ENCODE measurements at regions not wholly inside any gene's neighbourhood (a gene's known extent, or its start where the extent isn't known, plus 50 kb on each side); places are given as distances from the start of the nearest gene placed in this dataset.

DNA sequence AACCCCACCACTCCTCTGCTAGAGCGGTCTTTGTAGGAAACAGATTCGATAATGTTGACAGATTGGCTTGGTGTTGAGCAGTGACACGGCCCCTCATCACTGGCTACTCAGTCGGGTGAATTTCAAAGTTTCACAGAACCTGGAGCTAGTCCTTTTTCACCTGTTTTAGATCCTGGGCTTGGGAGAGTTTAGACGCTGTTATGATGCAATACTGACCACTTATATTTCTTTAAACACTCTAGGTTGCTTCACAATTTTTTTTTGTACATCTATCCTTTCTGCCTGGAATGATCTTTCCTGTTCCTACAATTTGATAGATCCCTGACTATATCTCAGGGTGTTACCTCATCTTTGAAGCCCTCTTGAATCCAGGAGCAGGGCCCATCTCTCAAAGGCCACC lies 97.1 kb upstream of the ATP10A start:
- no peak overlapping the region for H3K27ac ChIP-seq (ENCODE audit: low read depth, low read length)
- H3K4me1 ChIP-seq (ENCODE audit: control insufficient read depth in 3 of 3, insufficient read depth in 3 of 3, low read length in 3 of 3) = no peaks in the 10 kb centered on the region
- H3K36me3 ChIP-seq (ENCODE audit: control insufficient read depth in 3 of 3, insufficient read depth in 3 of 3, low read length in 3 of 3) = no peaks in the 10 kb centered on the region
- H3K9me3 ChIP-seq (ENCODE audit: control insufficient read depth in 3 of 3, low read length in 3 of 3) = no peaks in the 10 kb centered on the region
- no peak overlapping the region for H3K9ac ChIP-seq (ENCODE audit: low read depth in 1 of 3, low read length in 3 of 3)
- no peak overlapping the region for H3K4me3 ChIP-seq (ENCODE audit: low read length in 3 of 3)
- H3K27me3 ChIP-seq (ENCODE audit: control insufficient read depth in 3 of 3, insufficient read depth in 3 of 3, low read length in 3 of 3) = peaks cover 0 to 3% (median 3%) of the 10 kb centered on the region in 3 donors

- Histone ChIP-seq H3K4me3 (ENCODE audit: low read length in 3 of 3) (no peak overlapping the region), H3K27ac (ENCODE audit: low read depth, low read length) (no peak overlapping the region), H3K9ac (ENCODE audit: low read depth in 1 of 3, low read length in 3 of 3) (no peak overlapping the region), H3K36me3 (ENCODE audit: control insufficient read depth in 3 of 3, insufficient read depth in 3 of 3, low read length in 3 of 3) (no peaks in the 10 kb centered on the region), H3K9me3 (ENCODE audit: control insufficient read depth in 3 of 3, low read length in 3 of 3) (no peaks in the 10 kb centered on the region), H3K4me1 (ENCODE audit: control insufficient read depth in 3 of 3, insufficient read depth in 3 of 3, low read length in 3 of 3) (no peaks in the 10 kb centered on the region), H3K27me3 (ENCODE audit: control insufficient read depth in 3 of 3, insufficient read depth in 3 of 3, low read length in 3 of 3) (peaks cover 0 to 3% (median 3%) of the 10 kb centered on the region in 3 donors)
Measured at GRCh38 chr15:25959100-25959499, 96.0 kb upstream of the ATP10A start.

GRCh38 chr15:25955628-25956027 lies 92.5 kb upstream of the ATP10A start:
- no peaks in the 10 kb centered on the region for H3K4me1 ChIP-seq (ENCODE audit: control insufficient read depth in 3 of 3, insufficient read depth in 3 of 3, low read length in 3 of 3)
- H3K36me3 ChIP-seq (ENCODE audit: control insufficient read depth in 3 of 3, insufficient read depth in 3 of 3, low read length in 3 of 3) = no peaks in the 10 kb centered on the region
- no peaks in the 10 kb centered on the region for H3K9me3 ChIP-seq (ENCODE audit: control insufficient read depth in 3 of 3, low read length in 3 of 3)
- no peak overlapping the region for H3K27ac ChIP-seq (ENCODE audit: low read depth, low read length)
- no peak overlapping the region for H3K9ac ChIP-seq (ENCODE audit: low read depth in 1 of 3, low read length in 3 of 3)
- H3K27me3 ChIP-seq (ENCODE audit: control insufficient read depth in 3 of 3, insufficient read depth in 3 of 3, low read length in 3 of 3) = peaks cover 0 to 3% (median 3%) of the 10 kb centered on the region in 3 donors
- H3K4me3 ChIP-seq (ENCODE audit: low read length in 3 of 3) = no peak overlapping the region

GRCh38 chr15:25954398-25954797 lies 91.3 kb upstream of the ATP10A start:
- Histone ChIP-seq H3K9me3 (ENCODE audit: control insufficient read depth in 3 of 3, low read length in 3 of 3) (no peaks in the 10 kb centered on the region), H3K4me1 (ENCODE audit: control insufficient read depth in 3 of 3, insufficient read depth in 3 of 3, low read length in 3 of 3) (no peaks in the 10 kb centered on the region), H3K36me3 (ENCODE audit: control insufficient read depth in 3 of 3, insufficient read depth in 3 of 3, low read length in 3 of 3) (no peaks in the 10 kb centered on the region), H3K9ac (ENCODE audit: low read depth in 1 of 3, low read length in 3 of 3) (no peak overlapping the region), H3K4me3 (ENCODE audit: low read length in 3 of 3) (no peak overlapping the region), H3K27ac (ENCODE audit: low read depth, low read length) (no peak overlapping the region), H3K27me3 (ENCODE audit: control insufficient read depth in 3 of 3, insufficient read depth in 3 of 3, low read length in 3 of 3) (peaks cover 0 to 3% (median 3%) of the 10 kb centered on the region in 3 donors)

- Histone ChIP-seq H3K4me1 (ENCODE audit: control insufficient read depth in 3 of 3, insufficient read depth in 3 of 3, low read length in 3 of 3) (no peaks in the 10 kb centered on the region), H3K9ac (ENCODE audit: low read depth in 1 of 3, low read length in 3 of 3) (no peak overlapping the region), H3K36me3 (ENCODE audit: control insufficient read depth in 3 of 3, insufficient read depth in 3 of 3, low read length in 3 of 3) (no peaks in the 10 kb centered on the region), H3K27me3 (ENCODE audit: control insufficient read depth in 3 of 3, insufficient read depth in 3 of 3, low read length in 3 of 3) (no peaks in the 10 kb centered on the region), H3K4me3 (ENCODE audit: low read length in 3 of 3) (no peak overlapping the region), H3K27ac (ENCODE audit: low read depth, low read length) (no peak overlapping the region), H3K9me3 (ENCODE audit: control insufficient read depth in 3 of 3, low read length in 3 of 3) (no peaks in the 10 kb centered on the region)
Measured at GRCh38 chr15:25950014-25950413, 86.9 kb upstream of the ATP10A start.

- H3K36me3 ChIP-seq (ENCODE audit: control insufficient read depth in 3 of 3, insufficient read depth in 3 of 3, low read length in 3 of 3) = no peaks in the 10 kb centered on the region
- H3K4me1 ChIP-seq (ENCODE audit: control insufficient read depth in 3 of 3, insufficient read depth in 3 of 3, low read length in 3 of 3) = no peaks in the 10 kb centered on the region
- H3K27me3 ChIP-seq (ENCODE audit: control insufficient read depth in 3 of 3, insufficient read depth in 3 of 3, low read length in 3 of 3) = no peaks in the 10 kb centered on the region
- H3K4me3 ChIP-seq (ENCODE audit: low read length in 3 of 3) = no peak overlapping the region
- H3K9me3 ChIP-seq (ENCODE audit: control insufficient read depth in 3 of 3, low read length in 3 of 3) = no peaks in the 10 kb centered on the region
- no peak overlapping the region for H3K27ac ChIP-seq (ENCODE audit: low read depth, low read length)
- H3K9ac ChIP-seq (ENCODE audit: low read depth in 1 of 3, low read length in 3 of 3) = no peak overlapping the region
Measured at GRCh38 chr15:25947323-25948314, 84.5 kb upstream of the ATP10A start.

GRCh38 chr15:25946241-25946805 lies 83.2 kb upstream of the ATP10A start:
- Histone ChIP-seq H3K4me1 (ENCODE audit: control insufficient read depth in 3 of 3, insufficient read depth in 3 of 3, low read length in 3 of 3) (no peaks in the 10 kb centered on the region), H3K36me3 (ENCODE audit: control insufficient read depth in 3 of 3, insufficient read depth in 3 of 3, low read length in 3 of 3) (no peaks in the 10 kb centered on the region), H3K9ac (ENCODE audit: low read depth in 1 of 3, low read length in 3 of 3) (no peak overlapping the region), H3K9me3 (ENCODE audit: control insufficient read depth in 3 of 3, low read length in 3 of 3) (no peaks in the 10 kb centered on the region), H3K27me3 (ENCODE audit: control insufficient read depth in 3 of 3, insufficient read depth in 3 of 3, low read length in 3 of 3) (no peaks in the 10 kb centered on the region), H3K4me3 (ENCODE audit: low read length in 3 of 3) (no peak overlapping the region), H3K27ac (ENCODE audit: low read depth, low read length) (no peak overlapping the region)

DNA sequence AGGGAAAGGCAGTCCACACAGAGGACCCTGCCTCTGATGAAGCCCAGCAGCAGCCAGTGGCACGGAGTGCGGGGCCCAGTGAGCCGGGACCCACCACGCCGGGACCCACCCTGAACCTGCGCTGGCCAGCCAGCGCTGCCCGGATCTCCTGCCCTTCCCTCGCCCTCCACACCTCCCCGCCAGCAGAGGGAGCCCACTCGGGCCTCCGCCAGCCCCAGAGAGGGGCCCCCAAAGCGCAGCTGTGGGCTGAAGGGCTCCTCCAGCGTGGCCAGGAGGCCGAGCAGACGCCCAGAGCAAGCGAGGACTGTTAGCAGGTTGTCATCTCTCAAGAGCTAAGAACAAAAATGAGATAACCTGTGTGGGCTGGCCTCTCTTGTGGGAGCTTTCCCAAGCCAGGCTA lies 81.3 kb upstream of the ATP10A start:
- Histone ChIP-seq H3K36me3 (ENCODE audit: control insufficient read depth in 3 of 3, insufficient read depth in 3 of 3, low read length in 3 of 3) (no peaks in the 10 kb centered on the region), H3K4me1 (ENCODE audit: control insufficient read depth in 3 of 3, insufficient read depth in 3 of 3, low read length in 3 of 3) (no peaks in the 10 kb centered on the region), H3K9ac (ENCODE audit: low read depth in 1 of 3, low read length in 3 of 3) (no peak overlapping the region), H3K27ac (ENCODE audit: low read depth, low read length) (no peak overlapping the region), H3K4me3 (ENCODE audit: low read length in 3 of 3) (no peak overlapping the region), H3K27me3 (ENCODE audit: control insufficient read depth in 3 of 3, insufficient read depth in 3 of 3, low read length in 3 of 3) (no peaks in the 10 kb centered on the region), H3K9me3 (ENCODE audit: control insufficient read depth in 3 of 3, low read length in 3 of 3) (no peaks in the 10 kb centered on the region)

DNA sequence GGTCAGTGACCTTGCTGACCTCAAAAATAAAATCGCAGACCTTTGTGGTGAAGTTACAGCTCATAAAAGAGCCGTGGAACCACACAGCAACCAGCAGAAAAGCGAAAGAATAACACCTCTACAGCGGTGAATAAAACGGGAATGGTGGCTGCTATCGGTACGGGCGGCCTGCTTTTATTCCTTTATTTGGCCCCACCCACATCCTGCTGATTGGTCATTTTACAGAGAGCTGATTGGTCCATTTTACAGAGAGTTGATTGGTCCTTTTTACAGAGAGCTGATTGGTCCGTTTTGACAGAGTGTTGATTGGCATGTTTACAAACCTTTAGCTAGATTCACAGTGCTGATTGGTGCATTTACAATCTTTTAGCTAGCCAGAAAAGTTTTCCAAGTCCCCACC lies 80.7 kb upstream of the ATP10A start:
- Histone ChIP-seq H3K27ac (ENCODE audit: low read depth, low read length) (no peak overlapping the region), H3K27me3 (ENCODE audit: control insufficient read depth in 3 of 3, insufficient read depth in 3 of 3, low read length in 3 of 3) (no peaks in the 10 kb centered on the region), H3K9ac (ENCODE audit: low read depth in 1 of 3, low read length in 3 of 3) (no peak overlapping the region), H3K4me1 (ENCODE audit: control insufficient read depth in 3 of 3, insufficient read depth in 3 of 3, low read length in 3 of 3) (no peaks in the 10 kb centered on the region), H3K9me3 (ENCODE audit: control insufficient read depth in 3 of 3, low read length in 3 of 3) (no peaks in the 10 kb centered on the region), H3K36me3 (ENCODE audit: control insufficient read depth in 3 of 3, insufficient read depth in 3 of 3, low read length in 3 of 3) (no peaks in the 10 kb centered on the region), H3K4me3 (ENCODE audit: low read length in 3 of 3) (no peak overlapping the region)

DNA sequence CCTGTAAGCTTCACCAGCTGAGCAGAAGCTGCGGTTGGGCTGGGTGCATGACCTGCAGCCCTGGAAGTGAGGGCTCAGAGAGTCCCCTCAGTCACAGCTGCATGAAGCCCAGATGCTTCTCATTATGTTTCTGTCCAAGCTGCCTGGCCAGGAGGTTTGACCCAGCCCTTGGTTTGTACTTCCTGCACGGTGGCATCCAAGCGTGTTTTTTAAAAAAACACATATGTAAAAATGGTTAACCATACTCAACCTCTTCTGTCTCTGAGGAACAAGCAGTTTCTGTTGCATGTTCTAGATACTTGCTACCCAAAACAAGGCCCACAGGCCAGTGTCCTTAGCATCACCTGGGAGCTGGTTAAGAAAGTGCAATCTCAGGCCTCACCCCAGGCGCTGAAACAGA lies 76.0 kb upstream of the ATP10A start:
- Histone ChIP-seq H3K9ac (ENCODE audit: low read depth in 1 of 3, low read length in 3 of 3) (no peak overlapping the region), H3K27me3 (ENCODE audit: control insufficient read depth in 3 of 3, insufficient read depth in 3 of 3, low read length in 3 of 3) (no peaks in the 10 kb centered on the region), H3K27ac (ENCODE audit: low read depth, low read length) (no peak overlapping the region), H3K36me3 (ENCODE audit: control insufficient read depth in 3 of 3, insufficient read depth in 3 of 3, low read length in 3 of 3) (no peaks in the 10 kb centered on the region), H3K4me1 (ENCODE audit: control insufficient read depth in 3 of 3, insufficient read depth in 3 of 3, low read length in 3 of 3) (no peaks in the 10 kb centered on the region), H3K9me3 (ENCODE audit: control insufficient read depth in 3 of 3, low read length in 3 of 3) (no peaks in the 10 kb centered on the region), H3K4me3 (ENCODE audit: low read length in 3 of 3) (no peak overlapping the region)
